ENCODE measurements at regions not wholly inside any gene's neighbourhood (a gene's known extent, or its start where the extent isn't known, plus 50 kb on each side); places are given as distances from the start of the nearest gene placed in this dataset.
A peak's percentile ranks its signal among the peaks of the same experiment; 100 is the strongest.

- WGBS, 2 donors, result 32 to 48% methylated on average over 3 of the region's 3 CpGs
- DNase-seq (ENCODE audit: low spot score in 2 of 2), result no peak
- H3K4me3 ChIP-seq (ENCODE audit: low read depth, poor library complexity, severe bottlenecking), result no peak overlapping the region
- intact Hi-C loops (cut with DNase I; ENCODE audit: low total_unique reads), result no loop called here
- TF ChIP-seq, protein P1, sequence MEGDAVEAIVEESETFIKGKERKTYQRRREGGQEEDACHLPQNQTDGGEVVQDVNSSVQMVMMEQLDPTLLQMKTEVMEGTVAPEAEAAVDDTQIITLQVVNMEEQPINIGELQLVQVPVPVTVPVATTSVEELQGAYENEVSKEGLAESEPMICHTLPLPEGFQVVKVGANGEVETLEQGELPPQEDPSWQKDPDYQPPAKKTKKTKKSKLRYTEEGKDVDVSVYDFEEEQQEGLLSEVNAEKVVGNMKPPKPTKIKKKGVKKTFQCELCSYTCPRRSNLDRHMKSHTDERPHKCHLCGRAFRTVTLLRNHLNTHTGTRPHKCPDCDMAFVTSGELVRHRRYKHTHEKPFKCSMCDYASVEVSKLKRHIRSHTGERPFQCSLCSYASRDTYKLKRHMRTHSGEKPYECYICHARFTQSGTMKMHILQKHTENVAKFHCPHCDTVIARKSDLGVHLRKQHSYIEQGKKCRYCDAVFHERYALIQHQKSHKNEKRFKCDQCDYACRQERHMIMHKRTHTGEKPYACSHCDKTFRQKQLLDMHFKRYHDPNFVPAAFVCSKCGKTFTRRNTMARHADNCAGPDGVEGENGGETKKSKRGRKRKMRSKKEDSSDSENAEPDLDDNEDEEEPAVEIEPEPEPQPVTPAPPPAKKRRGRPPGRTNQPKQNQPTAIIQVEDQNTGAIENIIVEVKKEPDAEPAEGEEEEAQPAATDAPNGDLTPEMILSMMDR (IDR thresholded peaks at IDR 0.05), result no peak
- no peak for TF ChIP-seq POLR2A (IDR thresholded peaks at IDR 0.05)
Observed at GRCh38 chr16:55411231-55411630, 67.8 kb upstream of the MMP2 start.

DNA sequence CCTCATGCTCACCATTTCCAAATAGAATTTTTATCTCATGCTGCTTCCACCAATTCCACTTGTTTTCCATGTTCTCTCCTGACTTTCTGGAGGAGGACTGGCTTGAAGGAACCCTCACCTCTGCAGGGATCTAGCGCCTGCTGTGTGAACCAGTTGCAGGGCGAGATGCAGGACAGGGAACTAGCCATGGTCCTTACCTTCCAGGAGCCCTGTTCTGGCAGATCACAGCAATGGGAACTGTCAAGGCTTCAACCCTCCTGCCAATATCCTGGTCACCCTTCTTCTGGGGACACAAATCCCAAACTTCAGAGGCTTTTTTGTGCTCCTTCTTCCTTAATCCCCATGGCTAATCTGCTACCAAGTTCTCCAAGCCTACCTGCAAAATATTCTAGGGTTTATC lies 60.4 kb upstream of the MMP2 start:
- DNase-seq (ENCODE audit: low spot score in 2 of 2), result no peak
- WGBS, 2 donors, result 24 to 55% methylated on average over 2 of the region's 2 CpGs
- no peak overlapping the region for H3K4me3 ChIP-seq (ENCODE audit: low read depth, poor library complexity, severe bottlenecking)
- intact Hi-C loops (cut with DNase I; ENCODE audit: low total_unique reads), result no loop called here
- TF ChIP-seq POLR2A (IDR thresholded peaks at IDR 0.05), result no peak
- TF ChIP-seq, protein P1 (IDR thresholded peaks at IDR 0.05), result no peak

DNA sequence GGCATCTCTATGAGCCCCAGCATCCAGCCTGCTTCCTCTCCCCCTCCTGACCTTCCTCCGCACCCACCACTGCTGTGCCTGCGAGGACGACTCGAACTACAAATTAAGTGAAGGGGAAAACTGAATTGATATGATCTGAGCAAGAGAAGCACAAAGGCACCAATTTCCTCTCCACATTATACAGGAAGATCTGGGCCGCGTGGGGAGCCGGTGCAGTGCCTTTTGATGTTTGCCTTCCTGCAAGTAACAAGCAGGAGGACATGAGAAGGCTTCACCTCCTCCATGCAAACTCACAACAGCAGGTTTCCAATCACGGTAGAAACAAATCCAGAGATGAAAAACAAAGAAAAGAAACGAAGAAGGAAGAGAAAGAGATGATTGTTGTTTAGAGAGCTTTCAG lies 57.8 kb upstream of the MMP2 start:
- TF ChIP-seq, protein P1 (IDR thresholded peaks at IDR 0.05), result no peak
- TF ChIP-seq POLR2A (IDR thresholded peaks at IDR 0.05), result no peak
- intact Hi-C loops (cut with DNase I; ENCODE audit: low total_unique reads), result no loop called here
- H3K4me3 ChIP-seq (ENCODE audit: low read depth, poor library complexity, severe bottlenecking), result no peak overlapping the region
- DNase-seq (ENCODE audit: low spot score in 2 of 2), result no peak
- 55 to 60% methylated on average over 9 of the region's 9 CpGs for WGBS, 2 donors

GRCh38 chr16:55426865-55427484 lies 52.0 kb upstream of the MMP2 start:
- intact Hi-C loops (cut with DNase I; ENCODE audit: low total_unique reads), result no loop called here
- peak in 1 of 2 donors; percentile 66 for DNase-seq (ENCODE audit: low spot score in 2 of 2)
- TF ChIP-seq POLR2A (IDR thresholded peaks at IDR 0.05), result no peak
- TF ChIP-seq, protein P1 (IDR thresholded peaks at IDR 0.05), result no peak
- 38 to 50% methylated on average over 5 of the region's 5 CpGs for WGBS, 2 donors
- no peak overlapping the region for H3K4me3 ChIP-seq (ENCODE audit: low read depth, poor library complexity, severe bottlenecking)

Measured in lower leg skin (tissue), 4 donors.